RWPE1 (cell line): ENCODE measurements at regions not wholly inside any gene's neighbourhood (a gene's known extent, or its start where the extent isn't known, plus 50 kb on each side); places are given as distances from the start of the nearest gene placed in this dataset.

ENCODE experiments used
- CTCF ChIA-PET: fragments of 350-600 bp; sonication (Branson Sonifier 250); formaldehyde crosslinking; extraction: SDS; loops from one replicate; lab custom pipeline; 2021; lab: Yijun Ruan, JAX
- POLR2A ChIA-PET: fragments of 400-600 bp; formaldehyde crosslinking; extraction: SDS; loops from one replicate; lab custom pipeline; 2020; ENCODE audit warnings: antibody characterized with exemption; ENCODE audit not compliant: low non-redundant PET; lab: Yijun Ruan, JAX
- DNase-seq: peaks from one replicate; pipeline ENCODE4 v3.0.0; 2012; ENCODE audit warnings: low spot score
- H3K27ac ChIP-seq: fragments of 450-650 bp; 2 replicates; pipeline ENCODE4 v1.5.1; 2017
- CTCF ChIP-seq: fragments of 450-650 bp; conservative IDR thresholded peaks from 2 replicates; pipeline ENCODE4 v1.5.1; 2017; ENCODE audit warnings: low read depth, mild to moderate bottlenecking

GRCh38 chr9:90024409-90024808, 419.6 kb downstream of the GADD45G start:
- ChIA-PET CTCF (interaction anchor here (1.0 to 1.2 kb wide), 2 partner anchors 118 to 421 kb away, joined by 3 to 4 read pairs; no protein-coding TSS in a partner anchor), POLR2A (no interaction called here)
- DNase-seq = no peak
- H3K27ac ChIP-seq = no peak overlapping the region
- TF ChIP-seq CTCF = no peak

- CTCF ChIA-PET = no interaction called here
These were observed 420.0 kb downstream of the GADD45G start for GRCh38 chr9:90024823-90025222.

GRCh38 chr9:90025816-90026215, 421.0 kb downstream of the GADD45G start:
- POLR2A ChIA-PET = no interaction called here
- CTCF ChIA-PET = interaction anchor here (0.6 to 1.1 kb wide), 3 partner anchors 19 to 48 kb away, joined by 3 read pairs; no protein-coding TSS in a partner anchor
- H3K27ac ChIP-seq = peak overlapping the region; percentile 21
- TF ChIP-seq CTCF = no peak
- DNase-seq = peak; percentile 91

More at GRCh38 chr9:90024823-90025222, 420.0 kb downstream of the GADD45G start:
- POLR2A ChIA-PET = no interaction called here
- H3K27ac ChIP-seq = no peak overlapping the region
- TF ChIP-seq CTCF = no peak
- DNase-seq = no peak

GRCh38 chr9:90027296-90027790, 422.5 kb downstream of the GADD45G start:
- CTCF ChIA-PET = interaction anchor here (0.8 kb wide), 1 partner anchor 175 kb away, joined by 4 read pairs; no protein-coding TSS in a partner anchor
- no peak overlapping the region for H3K27ac ChIP-seq
- DNase-seq = no peak
- TF ChIP-seq CTCF = no peak
- POLR2A ChIA-PET = no interaction called here

GRCh38 chr9:90029386-90029785, 424.6 kb downstream of the GADD45G start:
- DNase-seq = no peak
- no peak overlapping the region for H3K27ac ChIP-seq
- no peak for TF ChIP-seq CTCF
- ChIA-PET POLR2A (no interaction called here), CTCF (interaction anchor here (0.7 kb wide), 1 partner anchor 438 kb away, joined by 3 read pairs; no protein-coding TSS in a partner anchor)

GRCh38 chr9:90029996-90030395, 425.2 kb downstream of the GADD45G start:
- TF ChIP-seq CTCF = no peak
- ChIA-PET CTCF (interaction anchor here (0.7 kb wide), 1 partner anchor 438 kb away, joined by 3 read pairs; no protein-coding TSS in a partner anchor), POLR2A (no interaction called here)
- H3K27ac ChIP-seq = no peak overlapping the region
- DNase-seq = peak; percentile 50
